SK-N-SH (cell line): ENCODE measurements at regions not wholly inside any gene's neighbourhood (a gene's known extent, or its start where the extent isn't known, plus 50 kb on each side); places are given as distances from the start of the nearest gene placed in this dataset.

Experiments used
- EZH2phosphoT487 ChIP-seq: fragments of 200-600 bp; sonication (generic); IDR thresholded peaks from 2 replicates; pipeline ENCODE4 v1.6.1; 2017; ENCODE audit warnings: low read depth, mixed run types, mild to moderate bottlenecking, antibody characterized with exemption, moderate library complexity, borderline replicate concordance
- MXI1 ChIP-seq: IDR thresholded peaks from 2 replicates; pipeline ENCODE4 v1.6.1; 2012; ENCODE audit warnings: mild to moderate bottlenecking, low read depth, low read length, improper control_type of control experiment
- TAF1 ChIP-seq: IDR thresholded peaks from 2 replicates; pipeline ENCODE4 v1.6.1; 2012; ENCODE audit warnings: low read depth, mild to moderate bottlenecking, low read length, moderate library complexity, borderline replicate concordance

GRCh38 chr5:110063640-110064602 lies 374.2 kb downstream of the MAN2A1 start:
- TF ChIP-seq TAF1 = no peak
- no peak for TF ChIP-seq EZH2phosphoT487
- TF ChIP-seq MXI1 = no peak
